IPS-NIHi7 (cell line): ENCODE measurements at regions not wholly inside any gene's neighbourhood (a gene's known extent, or its start where the extent isn't known, plus 50 kb on each side); places are given as distances from the start of the nearest gene placed in this dataset.
"Not testable (repeated sequence)": the region's sequence is repeated elsewhere in the genome, so short reads cannot be mapped to it uniquely, and the experiment has no call there.

Experiments used
- DNase-seq: peaks from one replicate; pipeline ENCODE4 v3.0.0; 2012; ENCODE audit warnings: mixed read lengths; ENCODE audit errors: extremely low spot score

DNA sequence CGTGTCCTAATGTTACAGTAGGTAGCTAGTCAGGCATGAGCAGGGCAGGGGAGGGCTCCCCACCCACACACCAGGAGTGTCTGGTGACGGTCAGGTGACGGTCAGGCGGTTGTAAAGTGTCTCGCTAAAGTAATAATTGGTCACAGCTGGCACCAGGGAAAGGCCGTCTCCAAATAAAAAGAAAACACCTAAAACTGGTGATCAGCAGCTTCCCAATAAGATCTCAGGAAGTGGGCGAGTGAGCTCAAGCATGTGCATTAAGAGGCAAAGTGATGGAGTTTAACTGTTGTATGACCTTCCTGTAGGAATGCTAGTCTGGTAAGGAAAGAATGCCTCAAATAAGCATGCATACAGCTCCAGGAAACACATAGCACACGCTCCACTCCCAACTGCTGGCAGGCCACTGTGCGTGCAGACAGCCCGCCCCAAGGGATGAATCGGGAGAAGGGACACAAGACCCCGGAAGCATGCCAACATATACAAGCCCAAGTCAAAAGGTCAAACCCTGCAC, 177.1 kb downstream of the RNF144A start:
- DNase-seq, result no peak

DNA sequence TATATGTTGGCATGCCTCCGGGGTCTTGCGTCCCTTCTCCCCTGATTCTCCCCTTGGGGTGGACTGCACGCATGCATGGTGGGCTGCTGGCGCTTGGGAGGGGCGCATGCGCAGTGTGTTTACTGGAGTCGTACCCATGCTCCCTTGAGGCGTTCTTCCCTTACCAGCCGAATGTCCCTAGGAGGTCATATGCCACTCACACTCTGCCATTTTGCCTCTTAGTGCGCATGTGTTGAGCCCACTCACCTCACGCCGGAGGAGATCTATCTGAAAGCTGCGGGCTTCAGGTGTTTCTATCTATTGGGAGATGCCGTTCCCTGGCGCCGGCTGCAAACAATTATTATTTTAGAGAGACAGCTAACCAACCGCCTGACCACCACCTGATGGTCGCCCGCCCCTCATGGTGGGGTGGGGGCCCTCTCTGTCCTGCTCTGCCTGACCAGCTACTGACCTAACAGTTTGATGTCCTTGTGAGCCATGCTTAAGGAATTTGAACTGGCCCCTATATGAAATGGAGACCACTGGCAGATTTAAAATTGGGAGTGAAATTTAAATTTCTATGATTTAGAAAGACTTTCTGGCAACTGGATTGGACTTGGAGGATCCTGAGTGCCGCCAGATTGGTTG, 179.6 kb downstream of the RNF144A start:
- DNase-seq, result no peak

DNA sequence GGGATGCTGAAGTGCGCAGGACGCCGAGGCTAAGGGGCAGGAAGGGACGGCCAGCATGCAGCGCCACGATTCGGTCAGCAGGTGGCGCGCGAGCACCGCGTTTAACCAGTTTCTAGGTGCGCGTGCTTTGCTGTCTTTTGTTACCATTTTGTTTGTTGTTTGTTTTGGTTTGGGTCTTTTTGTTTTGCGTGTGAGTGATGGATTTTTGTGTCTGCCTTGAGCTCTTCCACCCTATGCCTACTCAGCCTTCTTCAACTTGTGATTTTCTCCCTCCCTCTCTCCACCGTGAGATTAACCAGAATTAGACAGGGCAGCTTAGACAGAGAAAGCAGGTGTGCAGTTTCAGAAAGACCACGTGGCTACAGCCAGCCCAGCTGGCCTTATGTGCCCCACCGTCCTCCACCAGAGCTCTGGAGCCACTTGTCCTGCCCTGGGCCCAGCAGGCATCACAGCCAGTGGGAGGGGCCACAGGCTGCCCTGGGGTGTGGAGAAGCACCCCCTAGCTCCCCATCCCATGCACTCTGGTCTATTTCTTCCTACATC, 180.2 kb downstream of the RNF144A start:
- peak; percentile 84 for DNase-seq

DNA sequence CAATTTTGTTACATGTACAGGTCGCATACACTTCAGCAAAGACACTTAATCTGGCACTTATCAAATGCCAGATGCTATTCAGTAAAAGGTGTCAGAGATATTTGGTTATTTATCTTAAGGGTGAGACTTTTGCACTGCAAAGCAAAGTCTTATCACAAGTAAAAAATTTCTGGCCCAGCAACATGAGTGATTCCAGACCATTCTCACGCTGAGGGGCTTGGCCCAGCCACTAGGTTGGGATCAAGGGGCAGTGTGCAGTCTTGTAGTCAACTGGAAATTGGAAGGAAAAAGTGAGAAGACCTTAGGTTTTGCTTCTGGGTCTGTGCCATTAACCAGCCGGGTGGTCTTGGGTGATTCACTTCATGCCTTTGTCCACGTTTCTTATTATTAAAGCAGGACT, 181.6 kb downstream of the RNF144A start:
- no peak for DNase-seq

DNA sequence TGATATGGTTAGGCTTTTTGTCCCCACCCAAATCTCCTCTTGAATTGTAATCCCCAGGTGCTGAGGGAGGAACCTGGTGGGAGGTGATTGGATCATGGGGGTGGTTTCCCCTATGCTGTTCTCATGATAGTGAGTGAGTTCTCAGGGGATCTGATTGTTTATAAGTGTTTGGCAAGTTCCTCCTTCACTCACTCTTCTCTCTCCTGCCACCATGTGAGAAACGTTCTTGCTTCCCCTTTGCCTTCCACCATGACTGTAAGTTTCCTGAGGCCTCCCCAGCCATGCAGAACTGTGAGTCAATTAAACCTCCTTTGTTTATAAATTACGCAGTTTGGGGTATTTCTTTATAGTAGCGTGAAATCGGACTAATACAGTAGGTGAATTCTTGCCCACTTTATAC, 182.5 kb downstream of the RNF144A start:
- DNase-seq, result not testable (repeated sequence)

DNA sequence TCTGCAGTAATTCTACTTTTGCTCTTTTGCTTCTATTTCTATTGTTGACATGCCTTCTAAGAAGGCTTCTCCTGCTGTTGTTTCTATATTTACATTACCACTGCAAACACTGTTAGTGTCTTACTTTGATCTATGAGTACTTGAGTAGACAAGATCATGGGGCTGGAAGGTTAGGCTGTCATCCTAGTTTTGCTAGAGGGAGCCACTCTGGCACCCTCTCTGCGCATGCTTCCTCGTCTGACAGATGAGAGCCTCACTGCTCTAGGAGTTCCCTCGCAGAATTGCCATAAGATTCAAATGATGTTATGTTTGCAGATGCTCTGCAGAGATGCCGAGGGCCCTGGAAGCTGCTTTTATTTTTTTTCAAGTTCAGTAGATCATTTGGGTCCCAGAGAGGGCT, 185.6 kb downstream of the RNF144A start:
- no peak for DNase-seq

DNA sequence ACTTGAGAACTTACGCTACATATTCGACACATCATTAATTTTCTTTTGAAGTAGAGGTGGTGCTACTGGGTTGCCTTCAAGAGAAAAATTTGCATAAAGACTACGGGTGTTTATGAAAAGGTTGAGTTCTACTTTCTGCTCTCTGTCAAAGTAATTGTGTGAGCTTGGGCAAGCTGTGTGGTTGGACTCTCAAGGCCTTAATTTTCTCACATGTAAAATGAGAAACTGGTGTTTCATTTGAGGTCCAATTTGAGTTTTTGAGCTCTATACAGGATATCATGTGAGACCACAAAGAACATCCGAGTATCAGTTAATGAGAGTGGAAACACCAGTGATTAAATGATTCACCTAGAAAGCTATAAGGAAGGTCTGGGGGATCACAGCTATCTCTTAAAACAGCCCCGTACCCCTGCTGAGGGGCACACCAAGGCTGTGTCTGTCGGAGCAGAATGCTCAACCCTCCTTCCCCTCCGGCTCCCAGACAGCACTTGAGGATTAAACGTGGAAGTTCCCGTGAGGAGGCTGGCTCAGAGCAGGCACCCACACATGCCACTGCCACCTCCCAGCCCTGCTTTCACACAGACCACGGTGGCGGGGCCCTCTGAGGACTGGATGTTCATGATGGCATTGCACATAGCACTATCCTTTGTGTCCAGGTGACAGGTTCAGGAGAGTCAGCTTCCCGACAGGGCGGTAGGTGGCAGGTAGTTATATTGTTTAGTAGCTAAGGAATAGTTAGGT, 191.8 kb downstream of the RNF144A start:
- DNase-seq, result no peak

DNA sequence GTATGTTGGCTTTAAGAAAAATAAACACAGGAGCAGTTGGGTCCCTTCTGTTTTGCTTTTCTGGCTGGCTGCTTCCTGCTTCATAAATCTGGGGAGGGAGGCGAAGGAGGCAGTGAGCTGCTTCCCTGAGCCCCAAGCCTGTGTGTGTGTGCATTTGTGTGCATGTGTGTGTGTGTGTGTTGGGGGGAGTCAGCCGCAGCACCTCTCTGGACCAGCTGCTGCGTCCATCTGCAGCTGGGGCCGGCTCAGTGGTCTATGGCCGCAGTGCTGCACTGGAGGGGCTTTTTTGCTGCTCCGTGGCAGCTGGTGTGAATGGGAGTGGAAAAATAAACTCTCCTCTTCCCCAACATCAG, 192.3 kb downstream of the RNF144A start:
- DNase-seq, result no peak

DNA sequence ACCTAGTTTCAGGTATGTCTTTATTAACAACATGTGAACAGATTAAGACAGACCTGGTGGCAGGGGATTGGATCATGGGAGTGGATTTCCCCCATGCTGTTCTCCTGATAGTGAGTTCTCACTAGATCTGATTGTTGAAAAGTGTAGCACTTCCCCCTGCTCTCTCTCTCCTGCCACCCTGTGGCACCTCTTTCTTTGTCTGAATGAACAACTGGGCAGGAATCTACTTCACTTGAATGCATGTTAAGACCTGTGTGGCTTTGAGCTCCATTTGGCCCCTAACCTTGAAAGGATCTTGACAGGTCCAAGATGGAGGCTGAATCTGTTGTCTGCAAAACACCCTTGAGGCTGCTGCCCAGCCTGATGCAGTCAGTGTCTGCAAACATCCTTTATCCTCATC, 194.4 kb downstream of the RNF144A start:
- no peak for DNase-seq

DNA sequence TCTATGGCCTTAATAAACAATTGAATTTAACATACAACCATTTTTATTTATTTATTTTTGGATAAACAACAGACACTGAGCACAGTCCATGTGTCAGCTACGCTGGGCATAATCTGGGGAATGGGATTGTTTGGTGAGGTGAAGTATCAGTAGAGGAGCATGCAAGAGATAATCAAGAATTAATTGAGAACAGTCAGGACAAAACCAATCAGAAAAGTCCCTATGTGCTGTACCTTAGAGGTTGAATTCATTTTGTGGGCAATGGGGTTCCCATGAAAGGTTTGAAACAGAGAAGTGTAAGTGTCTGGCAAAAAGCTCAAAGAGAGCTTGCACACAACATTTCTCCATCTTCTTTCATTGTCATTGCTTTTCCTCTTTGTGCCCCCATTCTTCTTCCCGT, 198.2 kb downstream of the RNF144A start:
- no peak for DNase-seq

DNA sequence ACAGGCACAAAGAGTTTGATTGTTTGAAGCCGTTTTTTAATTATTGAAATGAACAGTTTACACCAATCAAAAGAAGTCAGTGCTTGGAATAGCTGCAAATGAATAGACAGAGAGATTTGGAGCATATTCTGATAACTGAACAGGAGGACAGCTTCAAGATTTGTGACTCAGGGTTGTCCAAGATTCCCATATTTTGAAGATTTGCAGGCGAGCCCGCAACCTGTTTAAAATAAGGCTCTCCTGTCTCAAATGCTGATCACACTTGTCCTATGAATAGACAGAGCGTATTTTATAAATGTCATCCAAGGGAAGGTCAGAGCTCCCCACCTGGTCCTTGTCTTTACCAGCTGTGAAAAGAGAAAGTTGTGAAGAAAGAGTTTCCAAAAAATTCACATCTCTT, 198.7 kb downstream of the RNF144A start:
- no peak for DNase-seq

DNA sequence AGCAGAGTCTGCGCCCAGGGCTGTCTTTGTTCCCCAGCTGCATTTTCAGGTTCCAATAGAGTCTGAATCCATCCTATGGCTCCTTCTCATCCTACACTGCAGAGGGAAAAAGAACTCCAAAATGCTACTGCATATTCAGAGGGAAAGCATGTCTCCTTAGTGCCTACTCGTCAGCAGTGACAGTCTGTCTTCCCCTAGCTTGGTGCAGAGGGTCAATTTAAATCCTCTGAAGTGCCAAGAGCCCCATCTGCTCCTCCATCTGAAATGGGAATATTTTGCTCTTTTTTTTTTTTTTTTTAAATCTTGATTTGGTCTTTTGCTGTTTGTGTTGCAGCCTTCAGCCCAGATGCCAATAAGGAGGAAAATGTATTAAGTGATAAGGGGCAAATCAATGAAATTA, 199.3 kb downstream of the RNF144A start:
- DNase-seq, result no peak

DNA sequence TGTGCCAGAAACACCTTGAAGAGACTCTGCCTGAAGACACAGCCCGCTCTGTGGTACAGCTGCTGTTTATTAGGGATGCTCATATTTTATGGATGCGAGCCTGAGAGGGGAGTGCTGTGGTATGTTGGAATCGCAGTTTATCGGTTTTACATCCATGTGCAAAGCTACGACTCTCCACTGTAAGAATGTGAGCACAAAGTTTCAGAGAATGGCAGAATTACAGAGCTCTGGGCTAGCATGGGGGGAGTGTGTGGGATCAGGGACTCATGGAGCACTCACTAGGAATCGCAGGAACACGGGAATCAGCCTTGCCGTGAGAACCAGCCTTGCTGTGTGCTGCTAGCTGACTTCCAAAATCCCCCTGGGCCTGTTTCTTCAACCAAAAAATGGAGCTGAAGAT, 199.9 kb downstream of the RNF144A start:
- DNase-seq, result no peak

DNA sequence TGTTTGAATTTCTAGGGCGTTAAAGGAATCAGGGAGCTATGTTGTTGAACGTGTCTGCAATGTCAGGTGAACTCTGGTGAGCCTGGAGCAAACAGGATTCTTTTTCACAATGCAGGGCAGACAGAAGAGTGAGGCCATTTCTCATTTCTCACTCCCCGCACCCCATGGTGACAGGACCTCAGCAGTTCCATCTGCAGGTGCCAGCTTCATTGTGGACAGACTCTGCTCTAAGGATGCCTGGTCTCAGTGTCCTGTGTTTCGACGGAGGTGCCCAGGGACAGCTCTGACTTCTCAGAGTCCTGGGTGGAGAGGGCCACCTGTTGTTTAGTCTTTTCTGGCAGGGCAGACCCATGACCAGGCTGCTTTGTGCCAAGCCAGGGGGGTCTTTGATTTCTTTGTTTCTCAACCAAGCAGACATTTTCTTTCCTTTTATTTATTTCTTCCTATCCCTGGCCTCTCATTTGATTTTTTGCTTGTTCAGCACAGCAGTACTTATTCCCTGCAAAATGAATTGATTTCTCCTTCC, 201.5 kb downstream of the RNF144A start:
- DNase-seq, result no peak

DNA sequence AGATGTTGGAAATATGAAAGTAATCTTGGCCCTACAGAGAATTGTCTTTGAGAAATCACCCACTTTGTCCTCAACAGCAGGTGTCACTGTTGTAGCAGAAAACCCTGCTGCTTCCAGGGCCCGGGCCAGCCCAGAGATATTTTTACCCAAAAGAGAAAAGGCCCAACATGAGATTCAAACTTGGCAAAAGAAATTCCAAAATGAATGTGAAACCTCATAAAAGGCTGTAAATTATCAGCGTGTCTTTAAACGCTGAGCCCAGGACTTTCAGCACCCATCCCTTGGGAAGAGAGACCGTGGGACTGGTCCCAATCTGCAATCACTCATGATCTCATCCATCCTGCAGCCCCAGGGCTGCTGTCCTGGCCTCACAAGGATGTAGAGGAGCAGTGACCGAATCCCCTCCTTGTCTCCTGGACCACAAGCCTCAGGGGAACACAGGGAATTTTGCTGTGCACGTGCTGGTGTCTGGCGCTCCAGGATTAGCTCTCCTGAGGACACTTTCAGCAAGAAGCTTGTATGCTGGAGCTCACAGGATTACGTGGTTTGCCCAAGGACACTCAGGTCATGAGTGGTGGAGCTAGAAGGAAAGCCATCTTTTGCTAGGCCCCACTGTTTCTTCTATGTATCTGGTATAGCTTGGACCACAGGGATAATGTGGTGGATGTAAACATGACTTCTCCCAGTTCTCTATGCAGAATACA, 202.1 kb downstream of the RNF144A start:
- peak; percentile 59 for DNase-seq

DNA sequence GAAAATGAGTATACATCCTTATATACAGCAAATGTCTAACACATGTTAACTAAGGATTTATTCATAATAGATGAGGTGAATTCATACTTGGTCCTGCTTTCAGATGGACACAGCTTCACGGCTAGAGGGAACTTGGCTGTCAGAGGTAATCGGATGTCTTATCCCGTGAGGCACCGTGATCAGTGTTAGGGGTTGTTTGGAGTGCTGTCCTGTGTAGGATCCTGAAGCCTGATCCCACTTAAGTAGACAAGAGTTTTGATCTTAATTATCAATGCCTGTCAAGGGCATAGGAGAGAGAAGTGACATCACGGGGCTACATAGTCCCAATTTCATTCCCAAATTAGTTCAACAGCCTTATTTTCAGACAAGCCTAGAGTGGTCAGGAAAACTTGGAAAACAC, 204.6 kb downstream of the RNF144A start:
- no peak for DNase-seq

DNA sequence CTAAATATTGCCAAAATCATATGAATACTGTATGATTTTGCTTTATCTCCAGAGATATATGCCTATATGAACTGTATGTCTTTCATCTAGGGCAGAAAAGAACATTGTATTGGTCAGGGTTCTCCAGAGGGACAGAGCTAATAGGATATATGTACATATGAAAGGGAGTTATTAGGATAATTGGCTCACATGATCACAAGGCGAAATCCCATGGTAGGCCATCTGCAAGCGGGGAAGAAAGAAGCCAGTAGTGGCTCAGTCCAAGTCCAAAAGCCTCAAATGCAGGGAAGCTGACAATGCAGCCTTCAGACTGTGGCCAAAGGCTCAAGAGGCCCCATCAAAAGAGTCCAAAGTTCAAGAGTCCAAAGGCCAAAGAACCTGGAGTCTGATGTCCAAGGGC, 209.9 kb downstream of the RNF144A start:
- DNase-seq, result no peak

DNA sequence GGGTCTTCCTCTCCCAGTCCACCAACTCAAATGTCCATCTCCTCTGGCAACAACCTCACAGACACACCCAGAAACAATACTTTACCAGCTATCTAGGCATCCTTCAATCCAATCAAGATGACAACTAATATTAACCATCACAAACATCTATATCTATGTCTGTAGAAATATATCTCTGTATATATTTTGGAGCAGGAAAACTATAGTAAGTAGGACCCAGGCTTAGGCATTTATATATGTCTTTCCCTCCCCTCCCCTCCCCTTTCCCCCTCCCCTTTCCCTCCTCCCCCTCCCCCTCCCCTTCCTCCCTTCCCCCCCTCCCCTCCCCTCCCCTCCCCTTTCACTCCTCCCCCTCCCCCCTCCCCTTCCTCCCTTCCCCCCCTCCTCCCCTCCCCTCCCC, 210.5 kb downstream of the RNF144A start:
- no peak for DNase-seq

DNA sequence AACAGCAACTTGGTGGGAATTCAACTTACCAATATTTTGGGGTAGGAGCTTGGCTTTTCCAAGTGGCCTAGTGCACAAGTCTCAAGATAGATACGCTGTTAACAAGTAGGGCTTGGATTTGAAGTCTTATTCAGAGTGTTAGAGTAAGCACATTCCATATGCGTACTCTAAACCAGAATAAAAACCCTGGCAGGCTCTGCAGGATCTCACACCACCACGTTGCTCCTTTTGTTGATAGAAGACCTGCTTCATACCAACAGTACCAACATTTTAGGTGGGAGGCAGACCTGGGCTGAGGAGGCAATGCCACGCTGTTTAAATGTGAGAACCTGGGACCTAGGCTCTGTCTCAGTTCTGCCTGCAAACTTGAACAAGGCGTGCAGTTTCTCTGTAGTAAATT, 214.0 kb downstream of the RNF144A start:
- DNase-seq, result no peak

DNA sequence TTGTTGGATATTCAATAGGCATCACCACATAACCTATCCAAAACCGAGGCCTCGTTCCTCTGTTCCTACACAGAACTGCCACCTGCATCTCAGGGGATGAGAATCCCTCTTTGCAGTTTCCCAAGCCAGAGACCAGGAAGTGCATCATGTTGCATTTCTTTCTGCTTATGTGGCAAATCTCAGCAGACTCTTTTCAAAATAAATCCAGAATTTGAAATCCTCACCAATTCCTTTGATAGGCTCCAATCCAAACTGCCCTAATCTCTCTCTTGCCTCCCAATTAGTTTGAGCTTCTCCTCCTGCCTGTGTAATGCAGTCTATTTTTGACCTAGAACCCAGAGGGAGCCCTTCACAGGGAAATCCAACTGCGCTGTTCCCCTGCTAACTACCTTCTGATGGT, 215.5 kb downstream of the RNF144A start:
- DNase-seq, result no peak

DNA sequence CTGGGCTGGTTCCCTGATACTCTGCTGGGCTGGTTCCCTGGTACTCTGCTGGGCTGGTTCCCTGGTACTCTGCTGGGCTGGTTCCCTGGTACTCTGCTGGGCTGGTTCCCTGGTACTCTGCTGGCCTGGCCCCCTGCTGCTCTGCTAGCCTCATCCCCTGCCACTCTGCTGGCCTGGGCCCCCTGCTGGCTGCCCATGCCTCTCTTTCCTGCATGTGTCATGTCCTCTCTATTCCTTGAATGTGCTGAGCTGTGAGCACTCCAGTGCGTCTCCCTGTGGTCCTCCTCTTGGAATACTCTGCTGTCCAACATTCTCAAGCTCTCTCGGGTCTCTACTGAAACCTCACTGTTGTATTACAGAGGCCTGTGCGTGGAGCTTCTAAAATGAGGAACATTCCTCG, 216.3 kb downstream of the RNF144A start:
- DNase-seq, result peak; percentile 28

DNA sequence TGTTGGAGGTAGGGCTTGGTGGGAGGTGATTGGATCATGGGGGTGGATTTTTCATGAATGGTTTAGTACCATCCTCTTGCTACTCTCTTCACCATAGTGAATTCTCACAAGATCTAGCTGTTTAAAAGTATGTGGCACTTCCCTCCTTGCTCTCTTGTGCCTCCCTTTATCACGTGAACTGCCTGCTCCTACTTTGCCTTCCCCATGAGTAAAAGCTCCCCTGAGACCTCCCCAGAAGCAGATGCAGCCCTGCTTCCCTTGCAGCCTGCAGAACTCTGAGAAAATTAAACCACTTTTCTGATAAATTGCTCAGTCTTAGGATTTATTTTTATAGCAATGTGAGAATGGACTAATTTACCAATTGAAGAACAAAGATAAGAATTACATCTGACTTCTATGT, 223.1 kb downstream of the RNF144A start:
- no peak for DNase-seq

DNA sequence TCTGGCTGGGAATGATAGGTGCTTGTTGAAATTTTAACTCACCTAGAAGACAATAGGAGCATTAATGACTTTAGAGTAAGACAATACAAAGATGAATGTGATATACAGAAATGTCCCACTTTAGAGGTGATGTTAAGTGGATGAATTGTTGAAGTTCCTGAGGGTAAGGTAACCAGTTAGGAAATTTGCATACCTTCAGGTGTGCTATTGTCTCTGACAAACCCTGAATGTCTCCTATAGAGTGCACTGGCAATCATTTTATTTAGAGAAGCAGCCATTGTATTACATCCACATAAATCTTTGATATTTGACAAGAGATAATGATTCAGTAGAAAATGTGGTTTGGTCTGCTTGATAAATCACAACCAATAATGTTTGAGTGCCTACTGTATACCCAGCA, 228.5 kb downstream of the RNF144A start:
- no peak for DNase-seq
